ENCODE measurements at regions not wholly inside any gene's neighbourhood (a gene's known extent, or its start where the extent isn't known, plus 50 kb on each side); places are given as distances from the start of the nearest gene placed in this dataset.

- Histone ChIP-seq H3K27ac (ENCODE audit: insufficient read length, low read depth, low read length) (no peak overlapping the region), H3K9me3 (ENCODE audit: control insufficient read depth, low read depth, low read length) (no peaks in the 10 kb centered on the region), H3K18ac (ENCODE audit: insufficient read length, low read depth, low read length) (no peak overlapping the region), H3K23ac (ENCODE audit: insufficient read length, low read depth, low read length) (no peak overlapping the region), H3K4me1 (ENCODE audit: insufficient read depth, low read length) (peaks cover 9% of the 10 kb centered on the region; the same call in 1 of the 2 replicates), H2BK12ac (ENCODE audit: insufficient read length, low read depth, low read length) (no peak overlapping the region), H2AK5ac (ENCODE audit: insufficient read length, low read length) (no peak overlapping the region), H4K8ac (replicated peaks; ENCODE audit: insufficient read length, low read depth, low read length) (no peak overlapping the region), H3K4me2 (ENCODE audit: insufficient read depth, insufficient read length, low read length) (no peak overlapping the region), H3K56ac (ENCODE audit: insufficient read length, low read depth, low read length) (no peak overlapping the region), H3K79me1 (ENCODE audit: insufficient read depth, low read depth, low read length, poor library complexity, severe bottlenecking) (no peaks in the 10 kb centered on the region), H3T11ph (ENCODE audit: low read length) (no peak overlapping the region), H3K27me3 (ENCODE audit: insufficient read depth, low read length) (no peaks in the 10 kb centered on the region), H2BK120ac (ENCODE audit: low read depth, low read length, poor library complexity, severe bottlenecking) (no peak overlapping the region), H3K9ac (ENCODE audit: extremely low read depth, insufficient read length, low read length) (no peak overlapping the region), H3K23me2 (ENCODE audit: insufficient read length, low read depth, low read length, poor library complexity, severe bottlenecking) (no peaks in the 10 kb centered on the region), H3K4ac (ENCODE audit: low read depth, low read length) (no peak overlapping the region), H4K20me1 (ENCODE audit: control insufficient read depth, insufficient read depth, insufficient read length) (no peaks in the 10 kb centered on the region), H2BK5ac (ENCODE audit: insufficient read length, low read length) (no peak overlapping the region), H2BK20ac (ENCODE audit: low read depth, low read length, poor library complexity, severe bottlenecking) (no peak overlapping the region), H2BK15ac (ENCODE audit: low read depth, low read length) (no peak overlapping the region), H3K14ac (ENCODE audit: insufficient read depth, low read length) (no peak overlapping the region), H4K5ac (ENCODE audit: insufficient read length, low read depth, low read length) (no peak overlapping the region), H2AFZ (ENCODE audit: low read length) (no peak overlapping the region), H3K79me2 (ENCODE audit: insufficient read depth, low read length) (no peaks in the 10 kb centered on the region; the same call in 1 of the 2 replicates), H4K91ac (ENCODE audit: insufficient read length, low read depth, low read length) (no peak overlapping the region)
- DNase-seq = no peak
- H3K4me3 Mint-ChIP-seq = no peak overlapping the region
- TF ChIP-seq, protein P1, sequence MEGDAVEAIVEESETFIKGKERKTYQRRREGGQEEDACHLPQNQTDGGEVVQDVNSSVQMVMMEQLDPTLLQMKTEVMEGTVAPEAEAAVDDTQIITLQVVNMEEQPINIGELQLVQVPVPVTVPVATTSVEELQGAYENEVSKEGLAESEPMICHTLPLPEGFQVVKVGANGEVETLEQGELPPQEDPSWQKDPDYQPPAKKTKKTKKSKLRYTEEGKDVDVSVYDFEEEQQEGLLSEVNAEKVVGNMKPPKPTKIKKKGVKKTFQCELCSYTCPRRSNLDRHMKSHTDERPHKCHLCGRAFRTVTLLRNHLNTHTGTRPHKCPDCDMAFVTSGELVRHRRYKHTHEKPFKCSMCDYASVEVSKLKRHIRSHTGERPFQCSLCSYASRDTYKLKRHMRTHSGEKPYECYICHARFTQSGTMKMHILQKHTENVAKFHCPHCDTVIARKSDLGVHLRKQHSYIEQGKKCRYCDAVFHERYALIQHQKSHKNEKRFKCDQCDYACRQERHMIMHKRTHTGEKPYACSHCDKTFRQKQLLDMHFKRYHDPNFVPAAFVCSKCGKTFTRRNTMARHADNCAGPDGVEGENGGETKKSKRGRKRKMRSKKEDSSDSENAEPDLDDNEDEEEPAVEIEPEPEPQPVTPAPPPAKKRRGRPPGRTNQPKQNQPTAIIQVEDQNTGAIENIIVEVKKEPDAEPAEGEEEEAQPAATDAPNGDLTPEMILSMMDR (conservative IDR thresholded peaks at IDR 0.05) = no peak
- H3K9me3 Mint-ChIP-seq = no peaks in the 10 kb centered on the region
- H3K36me3 Mint-ChIP-seq (ENCODE audit: insufficient read depth in 1 of 3, low read depth in 3 of 3) = no peaks in the 10 kb centered on the region
- H3K4me1 Mint-ChIP-seq = peaks cover 18 to 27% of the 10 kb centered on the region in 2 experiments
- H3K27me3 Mint-ChIP-seq (ENCODE audit: low read depth) = no peaks in the 10 kb centered on the region; the same call in 1 of the 2 replicates
- H3K27ac Mint-ChIP-seq = no peak overlapping the region
- WGBS (ENCODE audit: extremely low coverage, insufficient read length, low lambda C conversion rate) = no CpG with 5 or more reads among the region's 1 CpG
Observed at GRCh38 chr15:29528276-29528675, 258.7 kb upstream of the NSMCE3 start.

All from H9 (cell line).